Uterus (tissue), 3 donors: ENCODE measurements at regions not wholly inside any gene's neighbourhood (a gene's known extent, or its start where the extent isn't known, plus 50 kb on each side); places are given as distances from the start of the nearest gene placed in this dataset.

Experiments used
- DNase-seq, 2 donors: peaks; one replicate each; pipeline ENCODE4 v3.0.0-alpha.2; 2019 to 2020
- H3K27ac ChIP-seq, 2 donors: fragments of 200-600 bp; sonication (generic); 1 replicate in 1 of 2; 2 replicates in 1 of 2; pipeline ENCODE4 v1.5.1; 2016 to 2018
- H3K27me3 ChIP-seq, 2 donors: fragments of 200-600 bp; sonication (generic); one replicate each; pipeline ENCODE4 v1.5.1; 2018 to 2019; ENCODE audit warnings: control low read depth in 1 of 2
- H3K36me3 ChIP-seq, 2 donors: fragments of 200-600 bp; sonication (generic); one replicate each; pipeline ENCODE4 v1.5.1; 2019; ENCODE audit warnings: control low read depth in 1 of 2
- H3K4me1 ChIP-seq, 2 donors: fragments of 200-600 bp; sonication (generic); one replicate each; pipeline ENCODE4 v1.5.1; 2018 to 2019; ENCODE audit warnings: control low read depth in 1 of 2
- H3K4me3 ChIP-seq, 2 donors: fragments of 200-600 bp; sonication (generic); 1 replicate in 1 of 2; 2 replicates in 1 of 2; pipeline ENCODE4 v1.5.1; 2018 to 2019; ENCODE audit warnings: mild to moderate bottlenecking in 1 of 2
- H3K9me3 ChIP-seq, 2 donors: fragments of 200-600 bp; sonication (generic); one replicate each; pipeline ENCODE4 v1.5.1; 2019; ENCODE audit warnings: control low read depth in 1 of 2
- CTCF ChIP-seq, 4 experiments: fragments of 200-600 bp in 2 of 4; fragments of 450-650 bp in 2 of 4; sonication (generic) in 2 of 4; IDR thresholded peaks; one replicate each; pipeline ENCODE4 v1.5.1; 2016 to 2019; ENCODE audit warnings: antibody characterized with exemption in 4 of 4, mild to moderate bottlenecking in 2 of 4, moderate library complexity in 1 of 4
- POLR2A ChIP-seq, 2 donors: fragments of 450-650 bp; IDR thresholded peaks; one replicate each; pipeline ENCODE4 v1.6.1; 2016; ENCODE audit warnings: antibody characterized with exemption in 2 of 2, mild to moderate bottlenecking in 1 of 2, moderate library complexity in 1 of 2
- intact Hi-C: fragments of 100-400 bp; cut with DNase I; formaldehyde crosslinking; loops from one replicate; pipeline ENCODE4 v1.15.1; 2023; ENCODE audit warnings: low total_unique reads
- donor health status: DM: yes; HTN: yes; CAD: no.

- H3K9me3 ChIP-seq, result no peaks in the 10 kb centered on the region
- no peak for DNase-seq
- H3K4me1 ChIP-seq, result no peaks in the 10 kb centered on the region
- H3K27me3 ChIP-seq, result no peaks in the 10 kb centered on the region
- no peak overlapping the region for H3K27ac ChIP-seq
- TF ChIP-seq CTCF (IDR thresholded peaks at IDR 0.05) (no peak), POLR2A (IDR thresholded peaks at IDR 0.05) (no peak)
- no peak overlapping the region for H3K4me3 ChIP-seq
- intact Hi-C loops, result no loop called here
- H3K36me3 ChIP-seq, result no peaks in the 10 kb centered on the region
Measured at GRCh38 chr4:74545448-74545847, 100.5 kb downstream of the AREG start.

- intact Hi-C loops, result no loop called here
- H3K36me3 ChIP-seq, result no peaks in the 10 kb centered on the region
- no peaks in the 10 kb centered on the region for H3K9me3 ChIP-seq
- no peak for DNase-seq
- no peaks in the 10 kb centered on the region for H3K4me1 ChIP-seq
- H3K4me3 ChIP-seq, result no peak overlapping the region
- no peak overlapping the region for H3K27ac ChIP-seq
- H3K27me3 ChIP-seq, result no peaks in the 10 kb centered on the region
- TF ChIP-seq CTCF (IDR thresholded peaks at IDR 0.05), result no peak
- TF ChIP-seq POLR2A (IDR thresholded peaks at IDR 0.05), result no peak
Measured at GRCh38 chr4:74546057-74546456, 101.1 kb downstream of the AREG start.

GRCh38 chr4:74547042-74547441, 102.1 kb downstream of the AREG start:
- no peaks in the 10 kb centered on the region for H3K27me3 ChIP-seq
- no peak overlapping the region for H3K27ac ChIP-seq
- H3K9me3 ChIP-seq, result no peaks in the 10 kb centered on the region
- H3K4me1 ChIP-seq, result no peaks in the 10 kb centered on the region
- DNase-seq, result no peak
- TF ChIP-seq POLR2A (IDR thresholded peaks at IDR 0.05) (no peak), CTCF (IDR thresholded peaks at IDR 0.05) (no peak)
- H3K4me3 ChIP-seq, result no peak overlapping the region
- intact Hi-C loops, result no loop called here
- H3K36me3 ChIP-seq, result no peaks in the 10 kb centered on the region

- H3K27ac ChIP-seq, result no peak overlapping the region
- no peaks in the 10 kb centered on the region for H3K36me3 ChIP-seq
- no peak for DNase-seq
- no peak overlapping the region for H3K4me3 ChIP-seq
- TF ChIP-seq POLR2A (IDR thresholded peaks at IDR 0.05) (no peak), CTCF (IDR thresholded peaks at IDR 0.05) (no peak)
- H3K9me3 ChIP-seq, result no peaks in the 10 kb centered on the region
- no peaks in the 10 kb centered on the region for H3K4me1 ChIP-seq
- no peaks in the 10 kb centered on the region for H3K27me3 ChIP-seq
- intact Hi-C loops, result no loop called here
Measured at GRCh38 chr4:74548561-74548960, 103.6 kb downstream of the AREG start.

- H3K27ac ChIP-seq, result no peak overlapping the region
- H3K27me3 ChIP-seq, result no peaks in the 10 kb centered on the region
- no peaks in the 10 kb centered on the region for H3K36me3 ChIP-seq
- no peak for DNase-seq
- intact Hi-C loops, result no loop called here
- H3K4me3 ChIP-seq, result no peak overlapping the region
- H3K9me3 ChIP-seq, result no peaks in the 10 kb centered on the region
- no peak for TF ChIP-seq POLR2A (IDR thresholded peaks at IDR 0.05)
- no peak for TF ChIP-seq CTCF (IDR thresholded peaks at IDR 0.05)
- H3K4me1 ChIP-seq, result no peaks in the 10 kb centered on the region
Measured at GRCh38 chr4:74549936-74550335, 105.0 kb downstream of the AREG start.
